ENCODE measurements at regions not wholly inside any gene's neighbourhood (a gene's known extent, or its start where the extent isn't known, plus 50 kb on each side); places are given as distances from the start of the nearest gene placed in this dataset.

- no peak for DNase-seq (ENCODE audit: low read depth in 1 of 2, low spot score in 1 of 2)
These were observed 240.1 kb downstream of the CASP12 start for GRCh38 chr11:104658177-104658576.

- DNase-seq (ENCODE audit: low read depth in 1 of 2, low spot score in 1 of 2) = no peak
These were observed 241.2 kb downstream of the CASP12 start for GRCh38 chr11:104657083-104657482.

DNA sequence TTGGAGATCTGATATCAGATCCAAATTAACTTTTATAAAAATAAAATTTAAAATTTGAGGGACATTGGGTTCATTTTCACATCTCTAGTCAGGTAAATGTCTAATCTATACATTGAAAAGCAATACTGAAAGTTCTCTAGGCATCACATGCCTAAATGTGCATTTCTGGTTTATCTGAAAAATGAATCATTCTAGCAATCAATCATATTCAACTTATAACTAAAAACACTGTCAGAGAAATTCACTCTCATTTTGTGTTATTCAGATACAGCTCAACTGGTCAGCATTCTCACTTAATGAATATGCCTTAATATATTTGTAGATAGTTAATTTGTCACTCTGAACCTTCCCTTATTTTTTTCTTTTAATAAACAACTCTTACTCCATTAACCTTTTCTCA lies 243.2 kb downstream of the CASP12 start:
- DNase-seq (ENCODE audit: low read depth in 1 of 2, low spot score in 1 of 2) = no peak

- no peak for DNase-seq (ENCODE audit: low read depth in 1 of 2, low spot score in 1 of 2)
These were observed 244.0 kb downstream of the CASP12 start for GRCh38 chr11:104654181-104654813.

DNA sequence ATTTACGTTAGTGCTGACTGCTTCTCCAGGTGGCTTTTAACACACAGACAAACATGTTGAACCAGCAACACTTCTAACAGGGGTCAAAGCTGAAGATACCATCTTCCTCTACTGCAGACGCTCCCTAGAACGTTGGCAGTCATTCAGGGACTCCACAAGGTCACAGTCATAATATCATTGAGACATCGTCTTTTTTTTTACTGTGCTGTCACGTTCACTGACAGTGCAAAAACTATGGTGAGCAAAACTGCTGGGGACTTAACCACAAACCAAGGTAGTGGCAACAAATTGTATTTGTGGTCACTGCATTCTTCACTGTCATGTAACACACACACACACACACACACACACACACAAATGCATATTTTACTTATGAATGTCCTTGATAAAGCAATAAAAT lies 244.9 kb downstream of the CASP12 start:
- DNase-seq (ENCODE audit: low read depth in 1 of 2, low spot score in 1 of 2) = no peak

DNA sequence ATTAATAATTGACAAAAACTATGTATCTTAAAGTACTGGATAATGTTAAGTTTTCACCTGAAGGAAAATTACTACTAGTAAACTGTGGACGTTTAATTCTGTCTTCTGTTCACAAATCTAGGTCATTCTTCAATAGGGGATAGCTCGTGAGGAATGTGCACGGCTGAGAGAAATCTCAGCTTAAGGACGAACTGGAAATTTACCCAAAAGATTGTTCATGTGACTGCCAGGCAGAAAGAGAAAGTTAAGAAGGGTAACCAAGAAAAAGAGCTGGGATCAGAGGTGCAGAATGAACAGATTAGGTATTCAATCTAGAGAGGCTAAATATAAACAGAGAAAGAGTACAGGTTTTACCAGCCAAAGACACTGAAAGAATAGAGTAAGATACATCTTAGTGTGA lies 245.3 kb downstream of the CASP12 start:
- no peak for DNase-seq (ENCODE audit: low read depth in 1 of 2, low spot score in 1 of 2)

- DNase-seq (ENCODE audit: low read depth in 1 of 2, low spot score in 1 of 2) = no peak
These were observed 248.0 kb downstream of the CASP12 start for GRCh38 chr11:104650234-104650633.

DNA sequence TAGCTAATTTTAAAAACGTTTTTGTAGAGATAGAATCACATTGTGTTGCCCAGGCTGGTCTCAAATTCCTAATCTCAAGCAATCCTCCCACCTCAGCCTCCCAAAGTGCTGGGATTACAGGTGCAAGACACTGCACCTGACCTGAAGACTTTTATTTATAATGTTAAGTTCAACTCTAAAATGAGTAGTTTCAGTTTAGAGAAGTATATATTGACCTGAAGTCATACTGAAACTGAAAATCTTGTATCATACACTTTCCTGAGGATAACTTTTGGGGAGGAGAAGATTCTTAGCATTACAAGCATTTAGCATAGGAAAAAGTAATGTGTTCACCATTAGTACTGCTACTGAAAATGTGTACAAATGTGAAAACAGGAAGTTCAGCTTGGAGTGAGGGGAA lies 249.3 kb downstream of the CASP12 start:
- DNase-seq (ENCODE audit: low read depth in 1 of 2, low spot score in 1 of 2) = no peak

- DNase-seq (ENCODE audit: low read depth in 1 of 2, low spot score in 1 of 2) = no peak
These were observed 252.7 kb downstream of the CASP12 start for GRCh38 chr11:104645261-104646222.

DNA sequence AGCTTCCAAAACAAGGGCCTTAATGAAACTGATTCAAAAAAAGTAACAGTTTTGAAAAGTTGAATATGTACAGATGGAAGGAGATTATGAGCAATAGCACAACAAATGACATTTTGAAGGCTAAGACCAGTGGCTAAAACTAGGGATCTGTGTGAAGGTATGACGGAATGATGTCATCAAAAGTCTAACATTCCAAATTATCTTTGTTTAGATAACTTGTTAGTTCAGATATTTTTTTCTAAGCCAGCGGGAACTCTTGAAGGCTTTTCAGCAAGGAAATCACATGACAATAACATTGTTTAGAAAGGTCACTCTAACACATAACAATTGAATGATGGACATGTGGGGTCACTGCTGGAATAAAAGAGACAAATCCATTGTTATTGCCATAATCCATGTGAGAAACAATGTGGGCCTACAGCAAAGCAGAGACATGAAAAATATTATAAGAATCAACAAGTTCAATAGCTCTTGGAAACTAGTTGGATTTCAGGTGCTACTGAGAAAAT lies 260.5 kb downstream of the CASP12 start:
- no peak for DNase-seq (ENCODE audit: low read depth in 1 of 2, low spot score in 1 of 2)

DNA sequence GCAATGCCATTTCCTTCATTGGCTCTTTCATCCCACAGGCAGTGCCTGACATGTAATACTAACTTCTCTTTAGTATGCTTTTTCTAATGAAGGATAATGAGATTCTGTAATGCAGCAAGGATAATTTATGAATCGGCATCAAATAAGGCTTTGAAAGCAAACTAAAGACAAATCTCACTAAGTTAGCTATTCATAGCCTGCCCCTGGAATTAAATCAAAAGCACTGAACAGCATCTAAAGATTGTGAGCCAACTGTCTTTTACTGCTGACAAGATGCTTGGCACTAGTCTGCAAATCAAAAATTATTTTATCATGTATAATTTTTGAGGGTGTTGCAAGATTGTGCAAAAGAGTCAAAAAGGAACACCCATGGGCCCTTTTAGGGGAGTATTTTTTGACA lies 265.0 kb downstream of the CASP12 start:
- DNase-seq (ENCODE audit: low read depth in 1 of 2, low spot score in 1 of 2) = no peak

GRCh38 chr11:104630352-104630751 lies 267.9 kb downstream of the CASP12 start:
- no peak for DNase-seq (ENCODE audit: low read depth in 1 of 2, low spot score in 1 of 2)

DNA sequence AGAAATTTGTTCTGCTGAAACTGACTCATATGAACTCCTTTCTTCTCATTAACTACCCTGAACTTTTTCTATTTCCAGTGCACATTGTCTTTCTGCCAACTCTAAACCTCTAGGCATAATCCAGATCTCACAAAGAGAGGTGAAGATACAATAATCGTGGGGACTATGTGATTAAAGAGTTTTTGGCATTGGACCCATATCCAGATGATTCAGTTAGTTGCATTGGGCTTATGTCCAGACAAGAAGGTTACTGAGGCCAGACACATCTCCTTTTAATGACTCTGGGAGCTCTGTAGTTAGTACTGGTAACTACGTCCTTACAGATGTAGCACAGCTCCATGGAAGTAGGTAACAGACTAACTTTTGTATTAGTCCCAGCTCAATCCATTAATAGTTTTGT lies 273.0 kb downstream of the CASP12 start:
- no peak for DNase-seq (ENCODE audit: low read depth in 1 of 2, low spot score in 1 of 2)

DNA sequence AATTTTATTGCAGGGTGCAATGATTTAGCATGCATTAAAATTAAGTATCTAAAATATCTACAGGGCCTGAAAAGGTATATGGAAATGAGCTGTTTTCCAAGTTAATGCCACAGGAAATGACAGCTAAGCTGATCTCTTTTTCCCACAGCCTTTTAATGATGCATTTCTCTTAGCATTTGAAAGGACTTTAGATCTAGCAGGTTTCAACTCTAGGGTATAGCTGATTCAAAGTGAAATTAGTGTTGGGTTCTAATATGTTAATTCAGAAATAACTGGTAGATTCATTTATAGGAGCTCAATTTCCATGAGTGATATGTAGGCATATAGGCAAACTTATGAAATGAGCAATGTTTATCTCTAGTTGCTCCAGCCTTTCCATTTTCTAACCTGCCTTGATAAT lies 274.2 kb downstream of the CASP12 start:
- no peak for DNase-seq (ENCODE audit: low read depth in 1 of 2, low spot score in 1 of 2)

GRCh38 chr11:104623518-104623917 lies 274.7 kb downstream of the CASP12 start:
- DNase-seq (ENCODE audit: low read depth in 1 of 2, low spot score in 1 of 2) = no peak

GRCh38 chr11:104620991-104621390 lies 277.3 kb downstream of the CASP12 start:
- no peak for DNase-seq (ENCODE audit: low read depth in 1 of 2, low spot score in 1 of 2)

DNA sequence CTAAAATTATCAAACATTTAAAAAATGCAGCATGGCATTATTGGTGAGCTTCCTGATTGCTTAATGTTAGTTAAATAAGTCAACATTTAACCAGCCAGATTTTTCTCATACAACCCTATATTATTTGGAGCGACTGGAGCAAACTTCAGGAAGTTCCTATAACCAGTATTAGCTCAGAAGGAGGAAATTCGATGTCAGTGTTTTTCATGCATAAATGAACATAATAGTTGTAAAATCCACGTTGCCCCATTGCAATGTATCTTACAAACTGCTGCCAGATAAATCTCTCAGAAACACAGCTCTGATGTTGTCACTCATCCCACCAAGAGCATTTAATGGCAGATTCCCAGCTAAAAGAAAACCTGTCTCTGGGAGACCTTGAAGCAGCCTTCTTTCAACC lies 278.5 kb downstream of the CASP12 start:
- DNase-seq (ENCODE audit: low read depth in 1 of 2, low spot score in 1 of 2) = no peak

- no peak for DNase-seq (ENCODE audit: low read depth in 1 of 2, low spot score in 1 of 2)
These were observed 279.3 kb downstream of the CASP12 start for GRCh38 chr11:104618954-104619353.

GRCh38 chr11:104614961-104615360 lies 283.3 kb downstream of the CASP12 start:
- no peak for DNase-seq (ENCODE audit: low read depth in 1 of 2, low spot score in 1 of 2)

DNA sequence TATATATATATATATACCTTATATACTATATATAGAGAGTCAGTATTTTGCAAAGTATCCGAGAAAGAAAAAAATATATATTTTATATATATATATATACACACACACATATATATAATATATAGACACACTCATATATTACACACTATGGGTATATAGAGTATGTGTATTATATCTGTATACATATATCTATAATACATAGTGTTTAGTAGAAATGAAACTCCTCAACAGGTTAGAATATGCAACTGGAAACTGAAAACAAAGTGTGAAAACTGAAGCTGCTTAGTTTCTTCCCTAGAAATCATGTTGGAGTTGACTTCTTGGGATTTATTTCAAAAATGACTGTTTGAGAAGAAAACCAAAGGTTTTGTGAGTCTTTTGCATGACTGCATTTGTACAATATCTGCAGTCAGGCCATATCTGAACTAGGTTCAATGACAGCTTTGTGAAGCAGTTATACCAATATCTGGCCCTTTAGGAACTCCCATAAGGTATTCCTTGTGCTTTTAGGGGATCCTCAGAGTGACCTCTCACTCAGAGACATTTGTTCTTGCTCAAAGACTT lies 284.1 kb downstream of the CASP12 start:
- no peak for DNase-seq (ENCODE audit: low read depth in 1 of 2, low spot score in 1 of 2)

- no peak for DNase-seq (ENCODE audit: low read depth in 1 of 2, low spot score in 1 of 2)
These were observed 287.6 kb downstream of the CASP12 start for GRCh38 chr11:104610635-104611034.

Data from activated T-helper 1 cell treated with anti-CD3 and anti-CD28 coated beads, Interleukin-2, amount 50 U/mL, for 16 hours (primary cell).